ENCODE measurements at regions not wholly inside any gene's neighbourhood (a gene's known extent, or its start where the extent isn't known, plus 50 kb on each side); places are given as distances from the start of the nearest gene placed in this dataset.

- TF ChIP-seq OTX1 (CRISPR knock-in tag; IDR thresholded peaks at IDR 0.05) (no peak), PRDM10 (IDR thresholded peaks at IDR 0.05; ENCODE audit: partially characterized antibody) (no peak), SIX5 (IDR thresholded peaks at IDR 0.05; ENCODE audit: borderline replicate concordance in 1 of 2, insufficient read depth in 1 of 2, low read depth in 1 of 2, low read length in 2 of 2) (no peak), SAFB2 (IDR thresholded peaks at IDR 0.05; ENCODE audit: borderline replicate concordance, low read depth, low read length, severe bottlenecking) (no peak), THRAP3 (IDR thresholded peaks at IDR 0.05; ENCODE audit: borderline replicate concordance) (no peak), RBM39 (optimal IDR thresholded peaks at IDR 0.05; ENCODE audit: low read depth, low read length) (no peak), ZNF354B (CRISPR knock-in tag; IDR thresholded peaks at IDR 0.05) (no peak), GABPB1 (CRISPR knock-in tag; IDR thresholded peaks at IDR 0.05) (no peak), MECOM (CRISPR knock-in tag; IDR thresholded peaks at IDR 0.05) (no peak), EGR1 (conservative IDR thresholded peaks at IDR 0.05) (no peak), CHD7 (IDR thresholded peaks at IDR 0.05; ENCODE audit: low read depth, low read length) (no peak)
Observed at GRCh38 chr10:3852147-3852904, 67.3 kb upstream of the KLF6 start (continued).

Data from K562 (cell line).